Fibroblast of mammary gland (primary cell): ENCODE measurements at regions not wholly inside any gene's neighbourhood (a gene's known extent, or its start where the extent isn't known, plus 50 kb on each side); places are given as distances from the start of the nearest gene placed in this dataset.
"Not testable (repeated sequence)": the region's sequence is repeated elsewhere in the genome, so short reads cannot be mapped to it uniquely, and the experiment has no call there.

ENCODE experiments used
- DNase-seq: peaks from one replicate; pipeline ENCODE4 v3.0.0-alpha.2; 2010; ENCODE audit warnings: low read depth
- H3K4me3 ChIP-seq: 2 replicates; pipeline ENCODE4 v1.5.1; 2011; ENCODE audit warnings: low read depth, mild to moderate bottlenecking, low read length, moderate library complexity; ENCODE audit not compliant: control insufficient read depth
- TF ChIP-seq, protein P1 (sequence below): conservative IDR thresholded peaks from 2 replicates; pipeline ENCODE4 v1.5.1; 2011; ENCODE audit warnings: low read depth, low read length, inconsistent platforms; ENCODE audit not compliant: control insufficient read depth, insufficient read depth

DNA sequence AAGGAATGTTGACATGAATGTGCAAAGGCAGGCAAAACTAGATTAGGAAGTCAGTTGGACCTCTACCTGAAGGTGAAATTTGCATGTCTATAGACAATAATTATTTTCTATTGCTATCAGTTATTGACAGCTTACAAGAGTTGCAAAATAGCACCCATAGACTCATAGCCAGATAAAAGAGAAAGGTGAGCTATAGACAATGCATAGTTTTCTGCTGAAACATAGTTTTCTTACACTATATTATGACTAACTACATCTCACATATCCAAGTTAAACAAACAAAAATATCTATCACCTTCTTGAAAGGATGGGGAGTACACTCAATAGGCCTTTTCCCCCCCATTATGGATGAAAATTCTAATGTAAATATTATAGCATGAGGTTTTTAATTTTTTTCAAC lies 305.0 kb downstream of the PTH2R start:
- TF ChIP-seq, protein P1, sequence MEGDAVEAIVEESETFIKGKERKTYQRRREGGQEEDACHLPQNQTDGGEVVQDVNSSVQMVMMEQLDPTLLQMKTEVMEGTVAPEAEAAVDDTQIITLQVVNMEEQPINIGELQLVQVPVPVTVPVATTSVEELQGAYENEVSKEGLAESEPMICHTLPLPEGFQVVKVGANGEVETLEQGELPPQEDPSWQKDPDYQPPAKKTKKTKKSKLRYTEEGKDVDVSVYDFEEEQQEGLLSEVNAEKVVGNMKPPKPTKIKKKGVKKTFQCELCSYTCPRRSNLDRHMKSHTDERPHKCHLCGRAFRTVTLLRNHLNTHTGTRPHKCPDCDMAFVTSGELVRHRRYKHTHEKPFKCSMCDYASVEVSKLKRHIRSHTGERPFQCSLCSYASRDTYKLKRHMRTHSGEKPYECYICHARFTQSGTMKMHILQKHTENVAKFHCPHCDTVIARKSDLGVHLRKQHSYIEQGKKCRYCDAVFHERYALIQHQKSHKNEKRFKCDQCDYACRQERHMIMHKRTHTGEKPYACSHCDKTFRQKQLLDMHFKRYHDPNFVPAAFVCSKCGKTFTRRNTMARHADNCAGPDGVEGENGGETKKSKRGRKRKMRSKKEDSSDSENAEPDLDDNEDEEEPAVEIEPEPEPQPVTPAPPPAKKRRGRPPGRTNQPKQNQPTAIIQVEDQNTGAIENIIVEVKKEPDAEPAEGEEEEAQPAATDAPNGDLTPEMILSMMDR, result no peak
- no peak for DNase-seq
- H3K4me3 ChIP-seq, result no peak overlapping the region

DNA sequence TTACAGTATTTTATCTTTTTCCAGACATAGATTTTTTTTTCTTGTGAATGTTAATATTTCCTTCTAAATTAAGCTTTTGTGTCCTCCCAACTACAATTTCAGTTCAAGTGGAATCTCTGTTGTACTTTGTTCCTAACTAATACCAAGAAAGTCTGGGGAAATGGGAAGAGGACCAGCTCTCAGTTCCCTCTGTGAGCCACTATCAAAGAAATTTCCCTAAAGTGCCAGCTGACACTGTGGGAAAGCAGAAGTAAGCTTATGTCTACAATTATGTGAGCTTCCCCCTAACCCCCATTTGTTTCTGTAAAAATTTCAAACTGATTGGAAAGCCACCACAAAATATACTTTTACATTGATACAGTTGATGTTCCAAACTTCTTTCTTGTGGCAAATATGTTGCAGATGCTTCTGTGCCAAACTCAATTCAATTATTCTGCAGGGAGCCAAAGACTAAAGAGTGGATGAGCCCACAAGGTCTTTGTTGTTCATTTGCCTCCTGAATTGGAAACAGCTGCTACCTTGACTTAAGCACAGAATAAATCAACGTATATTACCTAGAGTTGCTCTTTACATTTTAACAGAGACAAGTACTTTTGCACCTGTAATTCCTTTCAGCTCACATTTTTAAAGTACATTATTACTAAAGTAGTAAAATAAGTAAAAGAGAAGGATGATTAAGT lies 306.6 kb downstream of the PTH2R start:
- TF ChIP-seq, protein P1, result no peak
- no peak overlapping the region for H3K4me3 ChIP-seq
- no peak for DNase-seq

GRCh38 chr2:208718828-208719227 lies 312.2 kb downstream of the PTH2R start:
- TF ChIP-seq, protein P1, result no peak
- DNase-seq, result no peak
- no peak overlapping the region for H3K4me3 ChIP-seq

DNA sequence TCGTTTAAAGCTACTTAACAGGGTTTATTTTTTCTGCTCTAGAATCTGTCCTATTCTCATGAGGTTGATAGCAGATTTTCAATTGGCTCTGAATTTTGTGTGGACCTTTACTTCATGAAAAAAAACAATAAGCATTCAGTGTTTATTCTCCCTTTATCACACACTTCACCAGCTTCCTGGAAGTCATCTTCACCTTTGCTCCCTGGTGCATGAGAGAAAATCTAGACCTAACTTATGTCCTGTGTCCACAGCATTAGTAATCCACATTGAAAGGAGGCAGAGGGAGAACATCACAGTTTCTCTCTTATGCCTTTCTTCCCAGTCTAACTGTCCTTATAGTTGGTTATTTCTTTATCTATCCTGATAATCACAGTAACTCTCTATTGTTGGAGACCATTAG lies 316.1 kb downstream of the PTH2R start:
- H3K4me3 ChIP-seq, result no peak overlapping the region
- no peak for DNase-seq
- TF ChIP-seq, protein P1, result no peak

- H3K4me3 ChIP-seq, result no peak overlapping the region
- TF ChIP-seq, protein P1, result no peak
- DNase-seq, result no peak
These were observed 318.7 kb downstream of the PTH2R start for GRCh38 chr2:208725280-208725679.

DNA sequence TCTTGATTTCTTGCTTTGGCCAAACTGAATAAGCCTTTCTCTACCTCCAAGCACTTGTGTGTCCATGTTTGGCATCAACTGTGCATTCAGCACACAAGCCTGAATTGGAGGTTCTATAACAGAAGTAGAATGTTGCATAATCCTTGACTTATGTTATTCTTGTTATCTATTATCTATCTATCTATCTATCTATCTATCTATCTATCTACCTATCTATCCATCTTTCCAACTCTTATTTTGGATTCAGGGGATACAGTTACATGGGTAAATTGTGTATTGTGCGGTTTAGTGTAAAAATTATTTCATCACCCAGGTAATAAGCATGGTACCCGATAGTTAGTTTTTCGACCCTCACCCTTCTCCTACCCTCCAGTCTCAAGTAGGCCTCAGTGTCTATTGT lies 319.6 kb downstream of the PTH2R start:
- no peak for DNase-seq
- H3K4me3 ChIP-seq, result no peak overlapping the region
- TF ChIP-seq, protein P1, result no peak

DNA sequence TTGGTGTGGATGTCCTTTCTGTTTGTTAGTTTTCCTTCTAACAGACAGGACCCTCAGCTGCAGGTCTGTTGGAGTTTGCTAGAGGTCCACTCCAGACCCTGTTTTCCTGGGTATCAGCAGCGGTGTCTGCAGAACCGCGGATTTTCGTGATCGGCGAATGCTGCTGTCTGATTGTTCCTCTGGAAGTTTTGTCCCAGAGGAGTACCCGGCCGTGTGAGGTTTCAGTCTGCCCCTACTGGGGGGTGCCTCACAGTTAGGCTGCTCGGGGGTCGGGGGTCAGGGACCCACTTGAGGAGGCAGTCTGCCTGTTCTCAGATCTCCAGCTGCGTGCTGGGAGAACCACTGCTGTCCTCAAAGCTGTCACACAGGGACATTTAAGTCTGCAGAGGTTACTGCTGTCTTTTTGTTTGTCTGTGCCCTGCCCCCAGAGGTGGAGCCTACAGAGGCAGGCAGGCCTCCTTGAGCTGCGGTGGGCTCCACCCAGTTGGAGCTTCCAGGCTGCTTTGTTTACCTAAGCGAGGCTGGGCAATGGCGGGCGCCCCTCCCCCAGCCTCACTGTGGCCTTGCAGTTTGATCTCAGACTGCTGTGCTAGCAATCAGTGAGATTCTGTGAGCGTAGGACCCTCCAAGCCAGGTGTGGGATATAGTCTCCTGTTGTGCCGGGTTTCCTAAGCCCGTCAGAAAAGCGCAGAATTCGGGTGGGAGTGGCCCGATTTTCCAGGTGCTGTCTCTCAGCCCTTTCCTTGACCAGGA lies 345.2 kb downstream of the PTH2R start:
- DNase-seq, H3K4me3 ChIP-seq: not testable (repeated sequence)
